ENCODE measurements at regions not wholly inside any gene's neighbourhood (a gene's known extent, or its start where the extent isn't known, plus 50 kb on each side); places are given as distances from the start of the nearest gene placed in this dataset.

DNA sequence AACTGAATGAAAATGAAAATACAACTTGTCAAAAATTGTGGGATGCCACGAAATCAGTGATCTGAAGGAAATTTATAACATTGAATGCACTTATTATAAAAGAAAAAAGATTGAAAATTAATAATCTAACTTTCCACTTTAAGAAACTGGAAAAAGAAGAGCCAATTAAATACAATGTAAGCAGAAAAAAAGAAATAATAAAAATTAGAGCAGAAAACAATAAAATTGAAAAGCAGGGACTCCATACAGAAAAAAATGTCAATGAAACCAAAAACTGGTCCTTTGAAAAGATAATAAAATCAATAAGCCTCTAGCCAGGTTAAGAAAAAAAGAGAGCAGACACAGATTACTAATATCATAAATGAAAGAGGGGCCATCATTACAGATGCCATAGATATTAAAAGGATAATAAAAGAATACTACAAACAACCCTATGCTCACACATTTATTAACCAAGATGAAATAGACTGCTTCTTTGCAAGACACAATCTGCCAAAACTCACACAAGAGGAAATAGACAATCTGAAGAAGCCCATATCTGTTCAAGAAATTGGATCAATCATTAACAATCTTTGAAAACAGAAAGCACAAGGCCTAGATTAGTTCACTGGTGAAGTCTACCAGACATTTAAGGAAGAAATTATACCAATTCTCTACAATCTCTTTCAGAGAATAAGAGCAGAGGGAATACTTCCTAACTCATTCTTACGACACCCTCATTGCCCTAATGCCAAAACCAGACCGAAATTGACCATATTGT lies 233.8 kb upstream of the NEBL start:
- no peak overlapping the region for H3K27ac ChIP-seq (ENCODE audit: low read length)
- no TSS peak for BruUV-seq (replicated peaks)
- no peaks in the 10 kb centered on the region for H3K9me3 ChIP-seq (ENCODE audit: control insufficient read depth, insufficient read depth, low read depth, low read length)
- in situ Hi-C loops (cut with HindIII; ENCODE audit: low pct_unique_long_range_greater_than_20kb, low sequenced_read_pairs) (no loop called here), intact Hi-C loops (cut with micrococcal nuclease; ENCODE audit: unreplicated experiment) (no loop called here)
- peaks cover 27% of the 10 kb centered on the region for H3K4me1 ChIP-seq (ENCODE audit: control insufficient read depth, insufficient read depth, low read length)
- DNase-seq (ENCODE audit: low read depth, low spot score) (no peak), ATAC-seq (no peak)
- H3K27me3 ChIP-seq (ENCODE audit: control insufficient read depth, insufficient read depth, low read length), result no peaks in the 10 kb centered on the region
- POLR2A ChIA-PET, result no interaction called here
- H3K4me3 ChIP-seq (ENCODE audit: low read depth in 2 of 2, low read length in 2 of 2), result no peak overlapping the region
- TF ChIP-seq SIN3A (IDR thresholded peaks at IDR 0.05; ENCODE audit: borderline replicate concordance, insufficient read depth, low read depth, low read length) (no peak), POLR2AphosphoS5 (IDR thresholded peaks at IDR 0.05; ENCODE audit: low read depth, low read length) (no peak), TCF7L2 (IDR thresholded peaks at IDR 0.05; ENCODE audit: low read depth, low read length) (no peak)
- TF ChIP-seq, protein P1, sequence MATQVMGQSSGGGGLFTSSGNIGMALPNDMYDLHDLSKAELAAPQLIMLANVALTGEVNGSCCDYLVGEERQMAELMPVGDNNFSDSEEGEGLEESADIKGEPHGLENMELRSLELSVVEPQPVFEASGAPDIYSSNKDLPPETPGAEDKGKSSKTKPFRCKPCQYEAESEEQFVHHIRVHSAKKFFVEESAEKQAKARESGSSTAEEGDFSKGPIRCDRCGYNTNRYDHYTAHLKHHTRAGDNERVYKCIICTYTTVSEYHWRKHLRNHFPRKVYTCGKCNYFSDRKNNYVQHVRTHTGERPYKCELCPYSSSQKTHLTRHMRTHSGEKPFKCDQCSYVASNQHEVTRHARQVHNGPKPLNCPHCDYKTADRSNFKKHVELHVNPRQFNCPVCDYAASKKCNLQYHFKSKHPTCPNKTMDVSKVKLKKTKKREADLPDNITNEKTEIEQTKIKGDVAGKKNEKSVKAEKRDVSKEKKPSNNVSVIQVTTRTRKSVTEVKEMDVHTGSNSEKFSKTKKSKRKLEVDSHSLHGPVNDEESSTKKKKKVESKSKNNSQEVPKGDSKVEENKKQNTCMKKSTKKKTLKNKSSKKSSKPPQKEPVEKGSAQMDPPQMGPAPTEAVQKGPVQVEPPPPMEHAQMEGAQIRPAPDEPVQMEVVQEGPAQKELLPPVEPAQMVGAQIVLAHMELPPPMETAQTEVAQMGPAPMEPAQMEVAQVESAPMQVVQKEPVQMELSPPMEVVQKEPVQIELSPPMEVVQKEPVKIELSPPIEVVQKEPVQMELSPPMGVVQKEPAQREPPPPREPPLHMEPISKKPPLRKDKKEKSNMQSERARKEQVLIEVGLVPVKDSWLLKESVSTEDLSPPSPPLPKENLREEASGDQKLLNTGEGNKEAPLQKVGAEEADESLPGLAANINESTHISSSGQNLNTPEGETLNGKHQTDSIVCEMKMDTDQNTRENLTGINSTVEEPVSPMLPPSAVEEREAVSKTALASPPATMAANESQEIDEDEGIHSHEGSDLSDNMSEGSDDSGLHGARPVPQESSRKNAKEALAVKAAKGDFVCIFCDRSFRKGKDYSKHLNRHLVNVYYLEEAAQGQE (IDR thresholded peaks at IDR 0.05; ENCODE audit: insufficient read depth in 1 of 2, low read depth in 2 of 2, low read length in 1 of 2), result no peak
- TF ChIP-seq, protein P2, sequence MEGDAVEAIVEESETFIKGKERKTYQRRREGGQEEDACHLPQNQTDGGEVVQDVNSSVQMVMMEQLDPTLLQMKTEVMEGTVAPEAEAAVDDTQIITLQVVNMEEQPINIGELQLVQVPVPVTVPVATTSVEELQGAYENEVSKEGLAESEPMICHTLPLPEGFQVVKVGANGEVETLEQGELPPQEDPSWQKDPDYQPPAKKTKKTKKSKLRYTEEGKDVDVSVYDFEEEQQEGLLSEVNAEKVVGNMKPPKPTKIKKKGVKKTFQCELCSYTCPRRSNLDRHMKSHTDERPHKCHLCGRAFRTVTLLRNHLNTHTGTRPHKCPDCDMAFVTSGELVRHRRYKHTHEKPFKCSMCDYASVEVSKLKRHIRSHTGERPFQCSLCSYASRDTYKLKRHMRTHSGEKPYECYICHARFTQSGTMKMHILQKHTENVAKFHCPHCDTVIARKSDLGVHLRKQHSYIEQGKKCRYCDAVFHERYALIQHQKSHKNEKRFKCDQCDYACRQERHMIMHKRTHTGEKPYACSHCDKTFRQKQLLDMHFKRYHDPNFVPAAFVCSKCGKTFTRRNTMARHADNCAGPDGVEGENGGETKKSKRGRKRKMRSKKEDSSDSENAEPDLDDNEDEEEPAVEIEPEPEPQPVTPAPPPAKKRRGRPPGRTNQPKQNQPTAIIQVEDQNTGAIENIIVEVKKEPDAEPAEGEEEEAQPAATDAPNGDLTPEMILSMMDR (IDR thresholded peaks at IDR 0.05), result no peak
- no peaks in the 10 kb centered on the region for H3K36me3 ChIP-seq (ENCODE audit: control insufficient read depth, insufficient read depth, low read length)
- CTCF ChIA-PET, result no interaction called here

DNA sequence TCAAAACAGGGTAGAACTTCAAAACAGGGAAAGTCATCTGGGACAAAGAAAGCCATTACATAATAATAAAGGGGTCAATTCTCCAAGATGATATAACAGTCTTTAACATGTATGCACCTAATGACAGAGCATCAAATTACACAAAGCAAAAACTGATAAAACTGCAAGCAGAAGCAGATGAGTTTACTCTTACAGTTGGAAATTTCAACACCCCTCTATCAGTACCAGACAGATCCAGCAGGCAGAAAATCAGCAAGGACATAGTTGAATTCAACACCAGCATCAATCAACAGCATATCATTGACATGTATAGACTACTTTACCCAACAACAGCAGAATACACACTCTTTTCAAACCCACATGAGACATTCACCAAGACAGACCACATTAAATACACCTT lies 233.0 kb upstream of the NEBL start:
- POLR2A ChIA-PET, result no interaction called here
- Histone ChIP-seq H3K36me3 (ENCODE audit: control insufficient read depth, insufficient read depth, low read length) (no peaks in the 10 kb centered on the region), H3K4me1 (ENCODE audit: control insufficient read depth, insufficient read depth, low read length) (peaks cover 21% of the 10 kb centered on the region), H3K27me3 (ENCODE audit: control insufficient read depth, insufficient read depth, low read length) (no peaks in the 10 kb centered on the region), H3K4me3 (ENCODE audit: low read depth in 2 of 2, low read length in 2 of 2) (no peak overlapping the region), H3K27ac (ENCODE audit: low read length) (no peak overlapping the region), H3K9me3 (ENCODE audit: control insufficient read depth, insufficient read depth, low read depth, low read length) (no peaks in the 10 kb centered on the region)
- CTCF ChIA-PET, result no interaction called here
- DNase-seq (ENCODE audit: low read depth, low spot score) (no peak), ATAC-seq (no peak)
- in situ Hi-C loops (cut with HindIII; ENCODE audit: low pct_unique_long_range_greater_than_20kb, low sequenced_read_pairs) (no loop called here), intact Hi-C loops (cut with micrococcal nuclease; ENCODE audit: unreplicated experiment) (no loop called here)
- BruUV-seq (replicated peaks), result no TSS peak
- no peak for TF ChIP-seq POLR2AphosphoS5 (IDR thresholded peaks at IDR 0.05; ENCODE audit: low read depth, low read length)
- TF ChIP-seq, protein P2 (IDR thresholded peaks at IDR 0.05), result no peak
- TF ChIP-seq TCF7L2 (IDR thresholded peaks at IDR 0.05; ENCODE audit: low read depth, low read length), result no peak
- TF ChIP-seq, protein P1 (IDR thresholded peaks at IDR 0.05; ENCODE audit: insufficient read depth in 1 of 2, low read depth in 2 of 2, low read length in 1 of 2), result no peak
- TF ChIP-seq SIN3A (IDR thresholded peaks at IDR 0.05; ENCODE audit: borderline replicate concordance, insufficient read depth, low read depth, low read length), result no peak
